MM.1S (cell line): ENCODE measurements at regions not wholly inside any gene's neighbourhood (a gene's known extent, or its start where the extent isn't known, plus 50 kb on each side); places are given as distances from the start of the nearest gene placed in this dataset.

ENCODE experiments used
- DNase-seq: peaks from one replicate; pipeline ENCODE4 v3.0.0-alpha.2; 2015
- H2AFZ ChIP-seq: fragments of 300-600 bp; sonication (generic); 2 replicates; pipeline ENCODE4 v1.6.0; 2016; ENCODE audit warnings: antibody characterized with exemption, low read length
- H3F3A ChIP-seq: fragments of 300-600 bp; sonication (generic); 2 replicates; pipeline ENCODE4 v1.6.1; 2016; ENCODE audit warnings: mild to moderate bottlenecking, antibody characterized with exemption, low read length, moderate library complexity, mixed read lengths; ENCODE audit not compliant: insufficient read depth
- H3K27ac ChIP-seq: fragments of 300-600 bp; sonication (generic); 2 replicates; pipeline ENCODE4 v1.5.1; 2016; ENCODE audit warnings: mild to moderate bottlenecking, low read length
- H3K27me3 ChIP-seq: fragments of 300-600 bp; sonication (generic); replicated peaks from 2 replicates; pipeline ENCODE4 v1.6.0; 2016; ENCODE audit warnings: low read length; ENCODE audit not compliant: insufficient read depth
- H3K36me3 ChIP-seq: fragments of 300-600 bp; sonication (generic); replicated peaks from 2 replicates; pipeline ENCODE4 v1.6.1; 2016; ENCODE audit warnings: mild to moderate bottlenecking, low read length, mixed read lengths; ENCODE audit not compliant: insufficient read depth
- H3K4me1 ChIP-seq: fragments of 300-600 bp; sonication (generic); 2 replicates; pipeline ENCODE4 v1.6.1; 2016; ENCODE audit warnings: low read length, mixed read lengths
- H3K4me2 ChIP-seq: fragments of 300-600 bp; sonication (generic); 2 replicates; pipeline ENCODE4 v1.6.0; 2016; ENCODE audit warnings: low read depth, low read length
- H3K4me3 ChIP-seq: fragments of 300-600 bp; sonication (generic); 2 replicates; pipeline ENCODE4 v1.5.1; 2016; ENCODE audit warnings: low read length, mixed read lengths
- H3K79me2 ChIP-seq: fragments of 300-600 bp; sonication (generic); 2 replicates; pipeline ENCODE4 v1.6.1; 2016; ENCODE audit warnings: mixed run types, low read length, mixed read lengths
- H3K9ac ChIP-seq: fragments of 300-600 bp; sonication (generic); 2 replicates; pipeline ENCODE4 v1.6.1; 2016; ENCODE audit warnings: low read length, mixed read lengths
- H3K9me2 ChIP-seq: fragments of 300-600 bp; sonication (generic); replicated peaks from 2 replicates; pipeline ENCODE4 v1.6.1; 2016; ENCODE audit warnings: mild to moderate bottlenecking, low read length, mixed read lengths; ENCODE audit not compliant: insufficient read depth
- H3K9me3 ChIP-seq: fragments of 300-600 bp; sonication (generic); replicated peaks from 2 replicates; pipeline ENCODE4 v1.6.1; 2016; ENCODE audit warnings: mild to moderate bottlenecking, low read length, mixed read lengths; ENCODE audit not compliant: insufficient read depth
- H4K20me1 ChIP-seq: fragments of 300-600 bp; sonication (generic); 2 replicates; pipeline ENCODE4 v1.6.1; 2016; ENCODE audit warnings: mild to moderate bottlenecking, low read length, moderate library complexity, mixed read lengths; ENCODE audit not compliant: insufficient read depth
- CTCF ChIP-seq: fragments of 300-600 bp; sonication (generic); IDR thresholded peaks from 2 replicates; pipeline ENCODE4 v1.5.1; 2016; ENCODE audit warnings: antibody characterized with exemption, low read length, mixed read lengths
- EZH2 ChIP-seq: fragments of 300-600 bp; sonication (generic); optimal IDR thresholded peaks from 2 replicates; pipeline ENCODE3; 2017; ENCODE audit warnings: low read depth, mild to moderate bottlenecking, antibody characterized with exemption, low read length, mixed read lengths
- EZH2phosphoT487 ChIP-seq: fragments of 300-600 bp; sonication (generic); IDR thresholded peaks from 2 replicates; pipeline ENCODE4 v1.6.1; 2018; ENCODE audit warnings: antibody characterized with exemption, low read length

DNA sequence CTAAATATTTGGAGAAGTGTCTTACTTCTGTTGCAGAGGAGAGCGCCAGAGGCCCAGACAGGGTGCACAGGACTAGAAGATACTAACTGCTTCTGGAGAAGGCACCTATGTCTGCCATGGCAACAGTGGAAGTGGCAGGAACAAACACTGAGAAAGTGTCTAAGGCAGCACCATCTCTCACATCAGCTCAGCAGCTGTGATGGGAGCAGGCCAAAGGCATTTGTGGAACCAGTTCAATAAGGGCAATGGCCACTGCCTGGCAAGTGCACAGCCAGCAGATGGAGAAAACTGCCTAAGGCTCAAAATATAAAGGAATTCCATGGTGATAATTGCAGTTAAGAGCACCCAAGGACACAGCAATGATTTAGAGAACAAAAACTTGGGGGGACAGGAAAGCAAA, 563.0 kb upstream of the CCDC54 start:
- Histone ChIP-seq H3K79me2 (no peaks in the 10 kb centered on the region), H2AFZ (no peak overlapping the region), H3K4me1 (peaks cover 12% of the 10 kb centered on the region), H3K27ac (no peak overlapping the region), H3K4me2 (no peak overlapping the region), H3K36me3 (no peaks in the 10 kb centered on the region), H3K9me3 (no peaks in the 10 kb centered on the region), H3F3A (no peaks in the 10 kb centered on the region), H3K9me2 (no peaks in the 10 kb centered on the region), H3K27me3 (no peaks in the 10 kb centered on the region), H4K20me1 (no peaks in the 10 kb centered on the region), H3K4me3 (no peak overlapping the region), H3K9ac (no peak overlapping the region)
- no peak for DNase-seq
- no peak for TF ChIP-seq EZH2
- TF ChIP-seq EZH2phosphoT487: no peak
- TF ChIP-seq CTCF: no peak

DNA sequence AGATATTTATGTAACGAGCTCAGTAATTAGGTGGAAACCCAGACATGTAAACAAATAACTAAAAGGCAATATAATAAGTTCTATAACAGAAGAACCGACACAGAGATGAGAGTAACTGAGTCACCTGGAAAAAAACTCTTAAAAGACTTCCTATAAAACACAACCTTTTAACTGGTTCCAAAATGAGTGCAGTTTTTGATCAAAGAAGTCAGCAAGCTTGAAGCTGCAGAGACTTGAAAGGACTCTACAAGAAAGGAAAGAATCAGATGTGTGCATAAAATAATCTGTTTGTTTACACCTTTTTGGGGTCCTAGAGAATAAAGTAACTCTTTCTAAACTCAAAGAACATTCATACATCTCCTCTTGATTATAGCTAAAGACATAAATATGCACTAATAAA, 560.4 kb upstream of the CCDC54 start:
- H4K20me1 ChIP-seq: no peaks in the 10 kb centered on the region
- H3K9ac ChIP-seq: no peak overlapping the region
- no peak overlapping the region for H3K4me2 ChIP-seq
- H3K9me3 ChIP-seq: no peaks in the 10 kb centered on the region
- no peaks in the 10 kb centered on the region for H3K9me2 ChIP-seq
- no peak overlapping the region for H3K4me3 ChIP-seq
- no peak for TF ChIP-seq EZH2phosphoT487
- TF ChIP-seq CTCF: no peak
- TF ChIP-seq EZH2: no peak
- H3K36me3 ChIP-seq: no peaks in the 10 kb centered on the region
- H3K27ac ChIP-seq: no peak overlapping the region
- DNase-seq: no peak
- H3K4me1 ChIP-seq: no peaks in the 10 kb centered on the region
- H3F3A ChIP-seq: no peaks in the 10 kb centered on the region
- no peaks in the 10 kb centered on the region for H3K27me3 ChIP-seq
- no peak overlapping the region for H2AFZ ChIP-seq
- no peaks in the 10 kb centered on the region for H3K79me2 ChIP-seq

DNA sequence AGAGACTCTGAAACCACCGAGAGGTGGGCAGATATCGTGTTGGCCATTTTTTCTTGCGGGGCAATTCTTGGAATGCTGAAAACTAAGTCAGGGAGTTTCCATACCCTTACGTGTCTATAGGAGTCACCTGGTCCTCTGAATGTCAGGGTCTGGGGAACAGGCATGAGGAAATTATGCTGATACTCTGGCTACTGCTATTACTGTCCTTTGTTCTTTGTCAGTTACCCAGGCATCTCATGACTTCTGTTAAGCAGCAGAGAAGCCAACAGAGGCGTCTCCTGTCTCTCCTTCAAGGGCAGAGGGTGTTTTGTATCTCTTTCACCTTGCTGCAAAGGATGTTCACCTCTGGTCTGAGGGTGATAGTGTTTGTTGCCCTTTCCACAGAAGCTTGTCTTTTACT, 559.5 kb upstream of the CCDC54 start:
- no peak overlapping the region for H3K27ac ChIP-seq
- no peaks in the 10 kb centered on the region for H3F3A ChIP-seq
- H3K9me3 ChIP-seq: no peaks in the 10 kb centered on the region
- H3K36me3 ChIP-seq: no peaks in the 10 kb centered on the region
- H3K9ac ChIP-seq: no peak overlapping the region
- no peaks in the 10 kb centered on the region for H4K20me1 ChIP-seq
- no peak overlapping the region for H3K4me2 ChIP-seq
- no peaks in the 10 kb centered on the region for H3K27me3 ChIP-seq
- DNase-seq: no peak
- no peaks in the 10 kb centered on the region for H3K79me2 ChIP-seq
- no peak overlapping the region for H2AFZ ChIP-seq
- no peaks in the 10 kb centered on the region for H3K4me1 ChIP-seq
- TF ChIP-seq CTCF (no peak), EZH2phosphoT487 (no peak), EZH2 (no peak)
- H3K4me3 ChIP-seq: no peak overlapping the region
- no peaks in the 10 kb centered on the region for H3K9me2 ChIP-seq

DNA sequence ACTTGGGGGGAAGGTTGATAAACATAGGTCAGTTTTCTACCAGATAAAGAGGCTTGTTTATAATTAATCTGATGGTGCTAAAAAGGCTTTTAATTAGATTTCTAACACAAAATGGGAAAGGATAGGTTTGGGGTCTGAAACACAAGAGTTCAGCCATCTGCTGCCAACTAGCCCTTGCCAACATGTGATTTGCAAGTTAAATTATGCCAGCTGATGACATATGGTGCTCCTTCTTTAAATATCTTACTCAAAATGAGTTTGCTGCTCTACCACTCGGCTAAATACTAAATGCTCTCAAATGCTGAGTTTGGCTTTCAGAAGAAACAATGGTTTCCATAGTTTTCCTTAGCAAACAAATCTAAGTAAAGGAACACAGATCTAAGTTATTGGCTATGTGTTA, 557.8 kb upstream of the CCDC54 start:
- H3K27ac ChIP-seq: no peak overlapping the region
- no peaks in the 10 kb centered on the region for H3F3A ChIP-seq
- H4K20me1 ChIP-seq: no peaks in the 10 kb centered on the region
- H3K27me3 ChIP-seq: no peaks in the 10 kb centered on the region
- no peaks in the 10 kb centered on the region for H3K79me2 ChIP-seq
- no peaks in the 10 kb centered on the region for H3K9me2 ChIP-seq
- no peaks in the 10 kb centered on the region for H3K9me3 ChIP-seq
- H3K4me2 ChIP-seq: no peak overlapping the region
- H3K36me3 ChIP-seq: no peaks in the 10 kb centered on the region
- no peak overlapping the region for H2AFZ ChIP-seq
- no peak overlapping the region for H3K9ac ChIP-seq
- no peak for DNase-seq
- H3K4me1 ChIP-seq: no peaks in the 10 kb centered on the region
- H3K4me3 ChIP-seq: no peak overlapping the region
- TF ChIP-seq EZH2: no peak
- TF ChIP-seq EZH2phosphoT487: no peak
- TF ChIP-seq CTCF: no peak
